Neuronal stem cell (in vitro differentiated cells): ENCODE measurements at regions not wholly inside any gene's neighbourhood (a gene's known extent, or its start where the extent isn't known, plus 50 kb on each side); places are given as distances from the start of the nearest gene placed in this dataset.

Source experiments
- DNase-seq: peaks from one replicate; pipeline ENCODE4 v3.0.0-alpha.2; 2013; ENCODE audit warnings: low spot score
- H2AFZ ChIP-seq: one replicate; pipeline ENCODE4 v1.6.1; 2013; ENCODE audit warnings: mild to moderate bottlenecking, low read length, inconsistent platforms
- H2AK5ac ChIP-seq: 2 replicates; pipeline ENCODE4 v1.6.1; 2013; ENCODE audit warnings: low read depth, mild to moderate bottlenecking, inconsistent platforms, low read length, moderate library complexity, mixed read lengths
- H2BK120ac ChIP-seq: 2 replicates; pipeline ENCODE4 v1.6.1; 2013; ENCODE audit warnings: low read depth, mild to moderate bottlenecking, inconsistent platforms, low read length, moderate library complexity, mixed read lengths
- H2BK12ac ChIP-seq: one replicate; pipeline ENCODE4 v1.6.1; 2013; ENCODE audit warnings: low read length, inconsistent platforms
- H2BK15ac ChIP-seq: 2 replicates; pipeline ENCODE4 v1.6.1; 2013; ENCODE audit warnings: mild to moderate bottlenecking, low read length, inconsistent platforms, mixed read lengths
- H2BK5ac ChIP-seq: one replicate; pipeline ENCODE4 v1.6.1; 2013; ENCODE audit warnings: inconsistent platforms, mild to moderate bottlenecking, low read length, moderate library complexity
- H3K14ac ChIP-seq: one replicate; pipeline ENCODE4 v1.6.1; 2013; ENCODE audit warnings: low read length, inconsistent platforms
- H3K18ac ChIP-seq: 2 replicates; pipeline ENCODE4 v1.6.1; 2013; ENCODE audit warnings: low read length, inconsistent platforms
- H3K23ac ChIP-seq: 2 replicates; pipeline ENCODE4 v1.6.1; 2013; ENCODE audit warnings: low read depth, mild to moderate bottlenecking, mixed read lengths, low read length, inconsistent platforms; ENCODE audit not compliant: poor library complexity
- H3K27ac ChIP-seq: replicated peaks from 3 replicates; pipeline ENCODE4 v1.5.1; 2013; ENCODE audit warnings: low read length, inconsistent platforms
- H3K27me3 ChIP-seq, 3 experiments: 2 replicates each; pipeline ENCODE4 v1.6.1; 2013; ENCODE audit warnings: low read length in 3 of 3, mild to moderate bottlenecking in 2 of 3, inconsistent platforms in 1 of 3, low read depth in 1 of 3, mixed read lengths in 1 of 3, moderate library complexity in 1 of 3; ENCODE audit not compliant: control insufficient read depth in 3 of 3, insufficient read depth in 3 of 3
- H3K36me3 ChIP-seq, 2 donors: replicated peaks in 1 of 2; 2 replicates each; pipeline ENCODE4 v1.6.1; 2013; ENCODE audit warnings: low read length in 2 of 2; ENCODE audit not compliant: control insufficient read depth in 2 of 2, insufficient read depth in 2 of 2
- H3K4ac ChIP-seq: 2 replicates; pipeline ENCODE4 v1.6.1; 2013; ENCODE audit warnings: inconsistent platforms, mild to moderate bottlenecking, low read length, moderate library complexity
- H3K4me1 ChIP-seq, 2 donors: 1 replicate in 1 of 2; 2 replicates in 1 of 2; pipeline ENCODE4 v1.6.1; 2013; ENCODE audit warnings: low read length in 2 of 2, low read depth in 1 of 2; ENCODE audit not compliant: control insufficient read depth in 2 of 2, insufficient read depth in 1 of 2
- H3K4me2 ChIP-seq: one replicate; pipeline ENCODE4 v1.6.1; 2013; ENCODE audit warnings: mild to moderate bottlenecking, low read length, inconsistent platforms; ENCODE audit not compliant: insufficient read depth, poor library complexity, severe bottlenecking
- H3K4me3 ChIP-seq, 2 donors: 2 replicates each; pipeline ENCODE4 v1.5.1; 2013; ENCODE audit warnings: low read length in 2 of 2, mild to moderate bottlenecking in 2 of 2, inconsistent platforms in 1 of 2, moderate library complexity in 1 of 2
- H3K79me1 ChIP-seq: one replicate; pipeline ENCODE4 v1.6.1; 2013; ENCODE audit warnings: low read depth, mild to moderate bottlenecking, inconsistent platforms, low read length, moderate library complexity
- H3K9ac ChIP-seq: one replicate; pipeline ENCODE4 v1.6.1; 2013; ENCODE audit warnings: mild to moderate bottlenecking, low read depth, low read length, inconsistent platforms; ENCODE audit not compliant: poor library complexity
- H3K9me3 ChIP-seq, 2 donors: replicated peaks in 1 of 2; 2 replicates each; pipeline versions ENCODE3 to v1.6.1; 2013; ENCODE audit warnings: low read length in 2 of 2, mild to moderate bottlenecking in 2 of 2, inconsistent platforms in 1 of 2, low read depth in 1 of 2, mixed read lengths in 1 of 2, moderate library complexity in 1 of 2; ENCODE audit not compliant: control insufficient read depth in 2 of 2, insufficient read depth in 1 of 2
- H4K8ac ChIP-seq: one replicate; pipeline ENCODE4 v1.6.1; 2013; ENCODE audit warnings: low read depth, mild to moderate bottlenecking, inconsistent platforms, low read length, moderate library complexity
- H4K91ac ChIP-seq: one replicate; pipeline ENCODE4 v1.6.1; 2013; ENCODE audit warnings: low read length, low read depth, mild to moderate bottlenecking, inconsistent platforms; ENCODE audit not compliant: poor library complexity
- WGBS, 2 donors: extraction: QIAGEN DNeasy Blood & Tissue Kit; methylation state at CpG; one replicate each; pipeline ENCODE4 v1.1.7; 2013; ENCODE audit warnings: missing lambda C conversion rate in 2 of 2, mixed read lengths in 1 of 2; ENCODE audit not compliant: insufficient read length in 2 of 2, insufficient replicate concordance in 1 of 2; ENCODE audit errors: extremely low coverage in 2 of 2; 5-methylcytosine and 5-hydroxymethylcytosine counted together

GRCh38 chr5:14090755-14091154 lies 52.4 kb upstream of the TRIO start:
- no peak overlapping the region for H3K14ac ChIP-seq
- no peak overlapping the region for H2BK15ac ChIP-seq
- peaks cover 0 to 2% of the 10 kb centered on the region in 2 donors for H3K9me3 ChIP-seq
- H2BK120ac ChIP-seq, result no peak overlapping the region
- DNase-seq, result no peak
- no peaks in the 10 kb centered on the region for H3K36me3 ChIP-seq
- H3K27ac ChIP-seq, result no peak overlapping the region
- no peaks in the 10 kb centered on the region for H3K79me1 ChIP-seq
- no peak overlapping the region for H2BK12ac ChIP-seq
- no peak overlapping the region for H3K4me3 ChIP-seq
- H2AK5ac ChIP-seq, result no peak overlapping the region
- no peak overlapping the region for H4K8ac ChIP-seq
- H3K23ac ChIP-seq, result no peak overlapping the region
- no peak overlapping the region for H2AFZ ChIP-seq
- no peaks in the 10 kb centered on the region for H3K27me3 ChIP-seq
- no peak overlapping the region for H3K4me2 ChIP-seq
- no CpG with 5 or more reads among the region's 5 CpGs for WGBS, 2 donors
- peaks cover 0 to 3% of the 10 kb centered on the region in 2 donors for H3K4me1 ChIP-seq
- H3K4ac ChIP-seq, result no peak overlapping the region
- H3K9ac ChIP-seq, result no peak overlapping the region
- H4K91ac ChIP-seq, result no peak overlapping the region
- no peak overlapping the region for H3K18ac ChIP-seq
- no peak overlapping the region for H2BK5ac ChIP-seq

GRCh38 chr5:14090290-14090689 lies 52.9 kb upstream of the TRIO start:
- no peak overlapping the region for H3K18ac ChIP-seq
- no CpG with 5 or more reads among the region's 2 CpGs for WGBS, 2 donors
- DNase-seq, result no peak
- no peak overlapping the region for H2BK120ac ChIP-seq
- H3K4ac ChIP-seq, result no peak overlapping the region
- H3K4me2 ChIP-seq, result no peak overlapping the region
- no peak overlapping the region for H2AFZ ChIP-seq
- H3K36me3 ChIP-seq, result no peaks in the 10 kb centered on the region
- no peak overlapping the region for H3K4me3 ChIP-seq
- no peak overlapping the region for H4K91ac ChIP-seq
- H2AK5ac ChIP-seq, result no peak overlapping the region
- no peaks in the 10 kb centered on the region for H3K27me3 ChIP-seq
- peaks cover 0 to 2% of the 10 kb centered on the region in 2 donors for H3K9me3 ChIP-seq
- no peaks in the 10 kb centered on the region for H3K79me1 ChIP-seq
- no peak overlapping the region for H3K23ac ChIP-seq
- no peak overlapping the region for H3K14ac ChIP-seq
- H2BK5ac ChIP-seq, result no peak overlapping the region
- no peak overlapping the region for H3K9ac ChIP-seq
- H2BK12ac ChIP-seq, result no peak overlapping the region
- peaks cover 0 to 3% of the 10 kb centered on the region in 2 donors for H3K4me1 ChIP-seq
- no peak overlapping the region for H3K27ac ChIP-seq
- no peak overlapping the region for H4K8ac ChIP-seq
- no peak overlapping the region for H2BK15ac ChIP-seq

- Histone ChIP-seq H2BK12ac (no peak overlapping the region), H3K27ac (no peak overlapping the region), H2BK120ac (no peak overlapping the region), H2BK5ac (no peak overlapping the region), H3K4me3 (no peak overlapping the region), H3K9ac (no peak overlapping the region), H4K91ac (no peak overlapping the region), H2AFZ (no peak overlapping the region), H3K4me1 (peaks cover 0 to 3% of the 10 kb centered on the region in 2 donors), H3K4me2 (no peak overlapping the region), H3K14ac (no peak overlapping the region), H4K8ac (no peak overlapping the region), H3K9me3 (peaks cover 0 to 2% of the 10 kb centered on the region in 2 donors), H2BK15ac (no peak overlapping the region), H3K36me3 (no peaks in the 10 kb centered on the region), H3K18ac (no peak overlapping the region), H3K4ac (no peak overlapping the region), H2AK5ac (no peak overlapping the region), H3K79me1 (no peaks in the 10 kb centered on the region), H3K23ac (no peak overlapping the region), H3K27me3 (no peaks in the 10 kb centered on the region)
- DNase-seq, result no peak
- WGBS, 2 donors, result no CpG with 5 or more reads among the region's 2 CpGs
Observed at GRCh38 chr5:14089198-14089597, 53.9 kb upstream of the TRIO start.

GRCh38 chr5:14086261-14086660 lies 56.9 kb upstream of the TRIO start:
- Histone ChIP-seq H3K4me2 (no peak overlapping the region), H2AK5ac (no peak overlapping the region), H3K4me3 (no peak overlapping the region), H3K36me3 (no peaks in the 10 kb centered on the region), H3K4ac (no peak overlapping the region), H3K4me1 (no peaks in the 10 kb centered on the region), H2BK5ac (no peak overlapping the region), H3K27me3 (no peaks in the 10 kb centered on the region), H4K91ac (no peak overlapping the region), H3K79me1 (no peaks in the 10 kb centered on the region), H3K18ac (no peak overlapping the region), H3K9me3 (peaks cover 0 to 2% of the 10 kb centered on the region in 2 donors), H3K9ac (no peak overlapping the region), H2BK12ac (no peak overlapping the region), H3K27ac (no peak overlapping the region), H3K23ac (no peak overlapping the region), H4K8ac (no peak overlapping the region), H2BK120ac (no peak overlapping the region), H2BK15ac (no peak overlapping the region), H2AFZ (no peak overlapping the region), H3K14ac (no peak overlapping the region)
- no peak for DNase-seq
- no CpG with 5 or more reads among the region's 2 CpGs for WGBS, 2 donors
